ENCODE measurements at regions not wholly inside any gene's neighbourhood (a gene's known extent, or its start where the extent isn't known, plus 50 kb on each side); places are given as distances from the start of the nearest gene placed in this dataset.
"Not testable (repeated sequence)": the region's sequence is repeated elsewhere in the genome, so short reads cannot be mapped to it uniquely, and the experiment has no call there.

- Histone ChIP-seq H3K36me3 (ENCODE audit: low read depth) (no peaks in the 10 kb centered on the region), H3K27me3 (ENCODE audit: insufficient read depth, poor library complexity, severe bottlenecking) (no peaks in the 10 kb centered on the region), H3K4me3 (ENCODE audit: severe bottlenecking) (no peak overlapping the region), H3K4me1 (ENCODE audit: insufficient read depth, poor library complexity, severe bottlenecking) (no peaks in the 10 kb centered on the region), H3K9me3 (ENCODE audit: severe bottlenecking) (no peaks in the 10 kb centered on the region), H3K27ac (ENCODE audit: poor library complexity, severe bottlenecking) (no peak overlapping the region)
- TF ChIP-seq, protein P1, sequence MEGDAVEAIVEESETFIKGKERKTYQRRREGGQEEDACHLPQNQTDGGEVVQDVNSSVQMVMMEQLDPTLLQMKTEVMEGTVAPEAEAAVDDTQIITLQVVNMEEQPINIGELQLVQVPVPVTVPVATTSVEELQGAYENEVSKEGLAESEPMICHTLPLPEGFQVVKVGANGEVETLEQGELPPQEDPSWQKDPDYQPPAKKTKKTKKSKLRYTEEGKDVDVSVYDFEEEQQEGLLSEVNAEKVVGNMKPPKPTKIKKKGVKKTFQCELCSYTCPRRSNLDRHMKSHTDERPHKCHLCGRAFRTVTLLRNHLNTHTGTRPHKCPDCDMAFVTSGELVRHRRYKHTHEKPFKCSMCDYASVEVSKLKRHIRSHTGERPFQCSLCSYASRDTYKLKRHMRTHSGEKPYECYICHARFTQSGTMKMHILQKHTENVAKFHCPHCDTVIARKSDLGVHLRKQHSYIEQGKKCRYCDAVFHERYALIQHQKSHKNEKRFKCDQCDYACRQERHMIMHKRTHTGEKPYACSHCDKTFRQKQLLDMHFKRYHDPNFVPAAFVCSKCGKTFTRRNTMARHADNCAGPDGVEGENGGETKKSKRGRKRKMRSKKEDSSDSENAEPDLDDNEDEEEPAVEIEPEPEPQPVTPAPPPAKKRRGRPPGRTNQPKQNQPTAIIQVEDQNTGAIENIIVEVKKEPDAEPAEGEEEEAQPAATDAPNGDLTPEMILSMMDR (IDR thresholded peaks at IDR 0.05; ENCODE audit: poor library complexity, severe bottlenecking) = no peak
- no peak for DNase-seq (ENCODE audit: low spot score)
- no peak for ATAC-seq (ENCODE audit: low read depth)
These were observed 62.0 kb downstream of the CAVIN4 start for GRCh38 chr9:100639854-100640253.

- no peak overlapping the region for H3K27ac ChIP-seq (ENCODE audit: poor library complexity, severe bottlenecking)
- no peaks in the 10 kb centered on the region for H3K36me3 ChIP-seq (ENCODE audit: low read depth)
- TF ChIP-seq, protein P1 (IDR thresholded peaks at IDR 0.05; ENCODE audit: poor library complexity, severe bottlenecking) = no peak
- H3K4me1 ChIP-seq (ENCODE audit: insufficient read depth, poor library complexity, severe bottlenecking) = no peaks in the 10 kb centered on the region
- DNase-seq (ENCODE audit: low spot score) (no peak), ATAC-seq (ENCODE audit: low read depth) (no peak)
- H3K9me3 ChIP-seq (ENCODE audit: severe bottlenecking) = no peaks in the 10 kb centered on the region
- H3K4me3 ChIP-seq (ENCODE audit: severe bottlenecking) = no peak overlapping the region
- H3K27me3 ChIP-seq (ENCODE audit: insufficient read depth, poor library complexity, severe bottlenecking) = no peaks in the 10 kb centered on the region
These were observed 62.7 kb downstream of the CAVIN4 start for GRCh38 chr9:100640447-100641050.

DNA sequence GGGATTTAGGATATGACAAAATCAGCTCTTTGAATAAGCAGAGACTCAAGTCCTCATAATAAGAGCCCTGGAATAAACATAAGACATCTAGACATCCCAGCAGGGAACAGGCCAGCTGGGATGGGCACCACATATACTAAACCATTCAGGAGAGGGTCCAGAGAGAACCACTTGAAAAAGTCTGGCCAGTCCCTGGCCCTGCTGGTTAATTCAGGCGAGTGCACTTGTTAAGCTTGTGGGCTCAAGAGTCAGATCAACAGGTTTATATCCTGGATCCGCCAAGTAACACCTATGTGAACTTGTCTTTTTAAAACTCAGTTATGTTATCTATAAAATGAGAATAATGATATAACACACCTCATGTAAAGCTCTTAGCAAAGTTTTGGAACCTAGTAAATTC lies 63.3 kb downstream of the CAVIN4 start:
- TF ChIP-seq, protein P1 (IDR thresholded peaks at IDR 0.05; ENCODE audit: poor library complexity, severe bottlenecking) = no peak
- H3K4me3 ChIP-seq (ENCODE audit: severe bottlenecking) = no peak overlapping the region
- no peak for DNase-seq (ENCODE audit: low spot score)
- no peak overlapping the region for H3K27ac ChIP-seq (ENCODE audit: poor library complexity, severe bottlenecking)
- H3K36me3 ChIP-seq (ENCODE audit: low read depth) = no peaks in the 10 kb centered on the region
- ATAC-seq (ENCODE audit: low read depth) = no peak
- H3K9me3 ChIP-seq (ENCODE audit: severe bottlenecking) = no peaks in the 10 kb centered on the region
- H3K4me1 ChIP-seq (ENCODE audit: insufficient read depth, poor library complexity, severe bottlenecking) = no peaks in the 10 kb centered on the region
- H3K27me3 ChIP-seq (ENCODE audit: insufficient read depth, poor library complexity, severe bottlenecking) = no peaks in the 10 kb centered on the region

DNA sequence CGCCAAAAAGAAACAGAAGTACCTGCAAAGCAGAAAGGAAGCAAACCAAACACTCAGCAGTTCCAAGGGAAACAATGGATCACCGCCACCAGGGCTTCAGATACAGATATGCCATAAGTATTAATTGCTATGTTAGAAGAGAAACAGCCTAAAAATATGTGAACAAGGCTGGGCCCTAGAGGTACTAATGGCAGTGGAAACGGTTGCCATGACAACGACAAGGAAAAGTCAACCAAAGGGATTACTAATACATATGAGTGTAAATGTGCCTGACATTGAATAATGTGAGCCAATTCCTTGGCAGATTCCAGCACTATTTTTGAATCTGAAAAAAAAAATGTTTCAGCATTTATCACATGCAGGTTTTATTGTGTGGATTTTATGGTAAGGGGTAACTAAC lies 75.0 kb downstream of the CAVIN4 start:
- Histone ChIP-seq H3K4me3 (ENCODE audit: severe bottlenecking) (no peak overlapping the region), H3K27me3 (ENCODE audit: insufficient read depth, poor library complexity, severe bottlenecking) (peaks cover 13% of the 10 kb centered on the region), H3K4me1 (ENCODE audit: insufficient read depth, poor library complexity, severe bottlenecking) (no peaks in the 10 kb centered on the region), H3K36me3 (ENCODE audit: low read depth) (no peaks in the 10 kb centered on the region), H3K27ac (ENCODE audit: poor library complexity, severe bottlenecking) (no peak overlapping the region), H3K9me3 (ENCODE audit: severe bottlenecking) (no peaks in the 10 kb centered on the region)
- TF ChIP-seq, protein P1 (IDR thresholded peaks at IDR 0.05; ENCODE audit: poor library complexity, severe bottlenecking) = no peak
- ATAC-seq (ENCODE audit: low read depth) (no peak), DNase-seq (ENCODE audit: low spot score) (no peak)

DNA sequence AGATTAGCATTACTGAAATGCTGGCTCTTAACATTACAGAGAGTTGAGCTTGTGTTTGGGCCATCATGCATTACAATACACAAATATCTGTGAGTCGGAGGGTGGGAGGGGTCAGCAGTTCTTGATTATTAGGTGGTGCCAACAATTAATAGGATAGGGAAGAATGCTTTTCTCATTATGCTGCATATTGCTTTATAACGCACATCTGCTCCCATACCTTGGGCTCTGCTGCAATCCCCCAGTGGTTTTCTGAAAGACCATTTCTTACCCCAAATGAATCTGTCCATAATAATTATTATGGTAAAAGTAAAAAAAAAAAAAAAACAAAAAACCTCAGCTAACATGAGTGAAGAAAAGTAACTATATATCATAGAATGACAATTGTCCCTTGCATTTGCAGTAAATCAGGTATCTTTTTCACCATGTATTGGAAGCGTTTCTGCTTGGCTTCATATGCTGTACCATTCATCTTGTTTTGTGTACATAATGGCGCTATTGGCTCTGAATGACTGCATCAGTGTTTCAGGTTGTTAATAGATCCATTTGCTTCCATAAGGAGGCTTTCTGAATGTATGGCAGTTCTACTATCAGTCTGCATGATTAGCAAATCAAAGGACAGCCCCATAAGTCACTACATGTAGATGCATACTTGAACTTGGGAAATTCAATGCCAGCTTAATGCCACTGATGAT lies 75.9 kb downstream of the CAVIN4 start:
- TF ChIP-seq, protein P1 (IDR thresholded peaks at IDR 0.05; ENCODE audit: poor library complexity, severe bottlenecking) = no peak

DNA sequence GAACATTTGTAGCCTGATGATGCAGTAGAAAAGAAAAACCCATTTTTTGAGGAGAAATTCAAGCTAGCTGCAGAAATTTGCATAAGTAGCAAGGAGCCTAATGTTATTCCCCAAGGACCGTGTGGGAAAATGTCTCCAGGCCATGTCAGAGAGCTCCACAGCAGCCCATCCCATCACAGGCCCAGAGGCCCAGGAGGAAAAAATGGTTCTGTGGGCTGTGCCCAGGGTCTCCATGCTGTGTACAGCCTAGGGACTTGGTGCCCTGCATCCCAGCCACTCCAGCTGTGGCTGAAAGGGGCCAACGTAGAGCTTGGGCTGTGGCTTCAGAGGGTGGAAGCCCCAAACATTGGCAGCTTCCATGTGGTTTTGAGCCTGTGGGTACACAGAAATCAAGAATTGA lies 79.0 kb downstream of the CAVIN4 start:
- H3K9me3 ChIP-seq (ENCODE audit: severe bottlenecking); H3K4me1 ChIP-seq (ENCODE audit: insufficient read depth, poor library complexity, severe bottlenecking); H3K27me3 ChIP-seq (ENCODE audit: insufficient read depth, poor library complexity, severe bottlenecking); DNase-seq (ENCODE audit: low spot score); ATAC-seq (ENCODE audit: low read depth); H3K36me3 ChIP-seq (ENCODE audit: low read depth); H3K27ac ChIP-seq (ENCODE audit: poor library complexity, severe bottlenecking); H3K4me3 ChIP-seq (ENCODE audit: severe bottlenecking): not testable (repeated sequence)

More for the DNA sequence above, 75.9 kb downstream of the CAVIN4 start:
- H3K9me3 ChIP-seq (ENCODE audit: severe bottlenecking) = no peaks in the 10 kb centered on the region
- no peak overlapping the region for H3K4me3 ChIP-seq (ENCODE audit: severe bottlenecking)
- no peak overlapping the region for H3K27ac ChIP-seq (ENCODE audit: poor library complexity, severe bottlenecking)
- DNase-seq (ENCODE audit: low spot score) (no peak), ATAC-seq (ENCODE audit: low read depth) (no peak)
- H3K4me1 ChIP-seq (ENCODE audit: insufficient read depth, poor library complexity, severe bottlenecking) = no peaks in the 10 kb centered on the region
- peaks cover 13% of the 10 kb centered on the region for H3K27me3 ChIP-seq (ENCODE audit: insufficient read depth, poor library complexity, severe bottlenecking)
- no peaks in the 10 kb centered on the region for H3K36me3 ChIP-seq (ENCODE audit: low read depth)
